GM19043 (cell line): ENCODE measurements at regions not wholly inside any gene's neighbourhood (a gene's known extent, or its start where the extent isn't known, plus 50 kb on each side); places are given as distances from the start of the nearest gene placed in this dataset.

ENCODE experiments used
- ATAC-seq: cut with Tn5 transposase; IDR thresholded peaks from one replicate; pipeline ENCODE4 v1.9.1; 2021; ENCODE audit warnings: low read depth; ENCODE audit not compliant: unreplicated experiment

DNA sequence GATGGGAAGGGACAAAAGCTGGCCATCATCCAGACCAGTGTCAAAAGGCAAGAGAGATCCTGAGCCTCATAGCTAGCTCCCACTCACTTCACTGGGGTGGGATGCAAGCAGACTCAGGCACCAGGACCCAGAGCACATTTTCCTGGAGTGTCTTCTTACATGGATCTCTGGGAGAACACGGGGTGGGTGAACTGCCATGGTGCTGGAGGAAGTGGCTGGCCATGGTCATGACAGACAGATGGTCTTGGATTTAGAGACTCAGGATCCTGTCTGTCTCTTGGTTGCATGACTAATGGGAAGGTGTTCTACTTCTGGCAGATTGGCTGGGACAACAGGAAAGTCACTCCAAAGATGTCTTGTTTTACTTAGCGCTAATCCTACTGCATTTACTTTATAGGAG lies 311.5 kb downstream of the ATP23 start:
- ATAC-seq, result no peak

GRCh38 chr12:58253663-58254062 lies 312.3 kb downstream of the ATP23 start:
- no peak for ATAC-seq

DNA sequence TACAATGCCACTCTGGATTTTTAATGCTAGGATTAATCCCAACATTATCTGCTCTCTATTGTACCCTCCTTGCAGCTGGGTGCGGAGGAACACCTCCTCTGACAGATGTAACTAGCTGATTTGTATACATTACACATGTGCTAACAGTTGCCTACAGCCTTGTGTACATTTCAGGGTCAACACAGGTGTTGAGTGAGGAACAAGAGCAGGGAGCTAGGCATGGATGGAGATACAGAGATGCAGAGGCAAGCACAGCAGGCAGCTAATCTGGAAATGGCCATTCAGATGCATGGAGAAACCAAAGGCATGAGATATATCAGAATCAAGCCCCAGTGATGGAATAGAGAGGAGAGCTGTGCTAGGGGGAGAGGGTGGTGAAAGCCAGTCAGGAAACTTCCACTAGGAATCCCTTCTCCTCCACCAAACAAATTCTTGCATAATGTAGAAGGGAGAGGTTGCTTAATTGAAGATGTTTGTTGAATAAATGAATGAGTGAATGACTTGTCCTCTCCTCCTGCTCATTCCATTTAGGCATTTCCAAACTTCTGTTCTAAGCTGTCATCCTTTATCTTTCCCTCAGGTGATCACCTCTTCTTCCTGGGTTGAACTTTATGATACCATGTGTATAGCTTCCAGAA lies 313.2 kb downstream of the ATP23 start:
- no peak for ATAC-seq

GRCh38 chr12:58262796-58263195 lies 321.4 kb downstream of the ATP23 start:
- no peak for ATAC-seq

- ATAC-seq, result no peak
Observed at GRCh38 chr12:58263816-58264215, 322.4 kb downstream of the ATP23 start.

GRCh38 chr12:58268069-58268468 lies 326.7 kb downstream of the ATP23 start:
- no peak for ATAC-seq

GRCh38 chr12:58269476-58269875 lies 328.1 kb downstream of the ATP23 start:
- ATAC-seq, result no peak

DNA sequence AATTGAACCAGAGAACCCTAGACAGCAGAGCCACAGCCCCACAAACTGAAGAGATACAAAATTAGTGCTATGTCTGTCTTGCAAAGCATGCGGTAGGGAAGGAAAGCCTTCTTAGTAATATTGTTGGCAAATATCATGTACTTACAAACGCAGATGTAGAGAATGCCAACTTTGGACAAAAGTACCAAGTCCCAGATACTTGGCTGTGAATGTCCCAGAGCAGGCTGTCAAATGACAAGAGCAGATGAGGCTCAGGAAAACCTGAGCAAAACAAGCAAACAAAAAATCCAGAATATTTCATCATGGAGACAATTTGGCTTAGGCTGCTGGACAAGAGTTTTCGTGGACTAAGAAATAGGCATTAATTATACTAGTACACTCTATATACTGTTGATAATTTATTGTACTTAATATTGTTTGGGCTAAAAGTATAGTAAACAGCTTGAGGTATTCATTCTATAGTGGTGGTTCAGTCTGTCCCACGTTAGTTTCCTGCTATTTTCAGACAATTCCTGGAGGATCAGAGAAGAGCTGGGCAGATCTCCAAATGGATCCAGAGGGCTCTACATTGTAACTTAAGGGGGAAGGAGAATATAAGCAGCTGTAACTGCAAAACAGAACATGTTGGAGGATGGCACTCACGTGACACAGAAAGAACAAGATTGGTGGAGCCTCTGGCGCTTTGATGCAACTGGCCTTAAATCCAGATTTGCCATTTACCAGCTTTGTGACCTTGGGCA lies 329.8 kb downstream of the ATP23 start:
- no peak for ATAC-seq

GRCh38 chr12:58272461-58272860 lies 331.1 kb downstream of the ATP23 start:
- no peak for ATAC-seq

- no peak for ATAC-seq
Observed at GRCh38 chr12:58277231-58277630, 335.9 kb downstream of the ATP23 start.

DNA sequence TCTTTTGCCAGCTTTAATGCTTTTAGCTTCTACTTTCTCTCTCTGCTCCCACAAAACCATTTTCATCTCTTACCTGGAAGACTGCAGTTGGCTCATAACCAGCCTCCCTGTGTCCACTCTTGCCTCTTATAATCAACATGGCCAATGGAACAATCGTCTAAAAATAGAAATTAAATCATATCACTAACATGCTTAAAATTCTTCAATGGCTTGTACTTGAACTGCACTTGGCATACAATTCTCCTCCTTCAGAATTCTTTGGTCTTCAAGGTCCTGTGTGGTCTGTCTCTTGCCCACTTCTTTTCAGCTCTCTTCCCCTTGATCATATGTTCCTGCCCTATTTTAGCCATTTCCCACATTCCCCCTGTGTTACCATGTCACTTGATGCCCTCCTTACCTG lies 342.2 kb downstream of the ATP23 start:
- ATAC-seq, result no peak

DNA sequence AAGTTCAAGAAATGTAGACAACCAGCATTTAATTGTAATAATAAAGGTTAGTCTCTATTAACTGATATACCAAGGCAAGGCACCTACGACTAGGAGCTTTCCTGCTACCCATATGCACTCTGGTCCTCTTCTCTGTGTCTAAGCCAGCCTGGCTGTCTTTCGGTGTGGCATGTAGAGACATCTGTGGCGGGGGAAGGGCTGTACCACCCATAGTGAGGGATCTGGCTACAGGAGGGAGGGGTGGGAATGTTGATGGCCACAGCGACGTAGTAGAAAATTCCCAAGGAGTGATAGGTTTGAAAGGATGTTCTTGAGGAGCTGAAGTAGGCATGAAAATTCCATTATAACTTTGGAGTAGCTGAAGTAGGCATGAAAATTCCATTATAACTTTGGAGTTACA lies 344.2 kb downstream of the ATP23 start:
- ATAC-seq, result no peak

DNA sequence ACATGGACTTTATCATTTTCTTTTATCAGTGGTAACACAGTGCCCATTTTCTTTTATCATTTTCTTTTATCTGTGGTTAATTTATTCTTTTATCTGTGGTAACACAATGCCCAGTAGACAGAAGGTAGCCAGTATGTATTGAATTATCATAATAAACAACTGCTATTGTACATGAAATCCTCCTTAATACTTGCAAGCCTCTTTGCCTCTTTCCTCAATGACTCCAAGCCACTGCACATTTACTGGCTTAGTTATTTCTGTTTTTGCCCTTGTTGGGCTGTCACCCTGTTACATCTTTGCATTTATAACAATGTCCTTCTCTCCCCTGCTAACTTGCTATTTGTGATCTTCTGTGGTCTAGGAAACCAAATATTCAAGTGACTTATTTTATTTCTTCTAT lies 345.0 kb downstream of the ATP23 start:
- no peak for ATAC-seq

GRCh38 chr12:58288190-58288589 lies 346.8 kb downstream of the ATP23 start:
- ATAC-seq, result no peak

GRCh38 chr12:58291106-58291505 lies 349.7 kb downstream of the ATP23 start:
- ATAC-seq, result no peak

GRCh38 chr12:58293308-58293982 lies 352.1 kb downstream of the ATP23 start:
- no peak for ATAC-seq

DNA sequence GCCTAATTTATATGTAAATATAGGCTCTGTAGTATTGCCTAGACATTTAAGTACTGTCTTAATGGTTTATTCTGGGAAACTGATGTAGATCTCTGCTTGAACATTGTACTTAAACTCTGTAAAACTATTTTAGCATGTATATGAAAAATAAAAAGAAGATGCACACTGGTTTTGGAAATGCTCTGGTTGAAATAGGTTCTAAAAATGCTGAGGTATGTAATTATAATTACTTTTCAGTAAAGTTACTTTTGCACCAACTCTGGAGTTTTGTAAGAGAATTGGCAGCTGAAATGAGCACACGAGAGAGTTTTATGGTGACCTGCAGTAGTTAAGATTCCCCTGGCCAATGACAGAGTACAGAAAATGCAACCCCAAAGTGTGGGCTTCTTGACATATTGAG lies 353.9 kb downstream of the ATP23 start:
- no peak for ATAC-seq

- ATAC-seq, result no peak
Observed at GRCh38 chr12:58296863-58297262, 355.5 kb downstream of the ATP23 start.

DNA sequence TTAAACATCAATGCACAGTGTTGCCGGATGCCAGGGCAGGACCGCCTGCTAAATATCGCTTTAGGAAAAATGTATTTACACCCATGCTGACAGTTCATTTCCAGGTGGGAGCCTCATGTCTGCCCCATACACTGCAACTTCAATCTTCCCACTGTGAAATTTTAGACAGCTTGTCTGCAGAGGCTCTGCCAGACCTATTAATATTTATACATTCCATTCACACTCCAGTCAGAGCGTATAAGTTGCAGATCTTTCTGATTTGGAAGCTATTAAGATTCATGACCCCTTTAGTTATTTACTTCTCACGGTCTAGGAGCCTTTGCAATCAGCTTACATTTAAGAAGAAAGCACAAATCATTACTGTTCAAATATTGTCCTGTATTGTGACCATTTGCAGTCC lies 357.4 kb downstream of the ATP23 start:
- ATAC-seq, result no peak

DNA sequence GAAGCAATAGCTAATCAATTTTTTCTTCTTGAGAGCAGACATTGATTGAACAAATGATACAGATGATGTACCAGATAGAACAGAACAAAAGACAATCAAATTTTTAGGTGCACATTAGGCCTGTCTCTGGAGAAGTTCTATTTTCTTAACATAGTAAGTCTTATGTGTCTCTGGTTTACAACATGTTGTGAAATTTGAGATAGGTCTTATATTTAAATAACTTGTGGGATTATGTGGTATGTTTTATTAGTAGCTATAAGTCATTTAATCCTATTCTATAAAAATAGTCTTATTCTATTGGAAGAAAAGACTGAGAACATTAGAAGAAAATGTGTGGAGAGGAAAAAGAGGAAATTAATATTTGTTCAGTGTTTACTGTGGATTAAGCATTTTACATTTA lies 358.0 kb downstream of the ATP23 start:
- ATAC-seq, result no peak

- ATAC-seq, result no peak
Observed at GRCh38 chr12:58301038-58301729, 359.8 kb downstream of the ATP23 start.
